ENCODE measurements at regions not wholly inside any gene's neighbourhood (a gene's known extent, or its start where the extent isn't known, plus 50 kb on each side); places are given as distances from the start of the nearest gene placed in this dataset.

GRCh38 chr10:108716352-108716751 lies 1207.0 kb downstream of the XPNPEP1 start:
- H3K4me3 ChIP-seq (replicated peaks; ENCODE audit: low read depth, low read length) = no peak overlapping the region
- TF ChIP-seq CTCF (IDR thresholded peaks at IDR 0.05; ENCODE audit: low read length, missing control alignments) = no peak
- DNase-seq (ENCODE audit: low read depth) = no peak

- TF ChIP-seq CTCF (IDR thresholded peaks at IDR 0.05; ENCODE audit: low read length, missing control alignments) = no peak
- H3K4me3 ChIP-seq (replicated peaks; ENCODE audit: low read depth, low read length) = no peak overlapping the region
- DNase-seq (ENCODE audit: low read depth) = no peak
Measured at GRCh38 chr10:108709927-108710722, 1213.2 kb downstream of the XPNPEP1 start.

GRCh38 chr10:108708363-108708762 lies 1214.9 kb downstream of the XPNPEP1 start:
- H3K4me3 ChIP-seq (replicated peaks; ENCODE audit: low read depth, low read length) = no peak overlapping the region
- DNase-seq (ENCODE audit: low read depth) = no peak
- TF ChIP-seq CTCF (IDR thresholded peaks at IDR 0.05; ENCODE audit: low read length, missing control alignments) = no peak

- H3K4me3 ChIP-seq (replicated peaks; ENCODE audit: low read depth, low read length) = no peak overlapping the region
- no peak for DNase-seq (ENCODE audit: low read depth)
- TF ChIP-seq CTCF (IDR thresholded peaks at IDR 0.05; ENCODE audit: low read length, missing control alignments) = no peak
Measured at GRCh38 chr10:108696792-108697477, 1226.4 kb downstream of the XPNPEP1 start.

- no peak for TF ChIP-seq CTCF (IDR thresholded peaks at IDR 0.05; ENCODE audit: low read length, missing control alignments)
- H3K4me3 ChIP-seq (replicated peaks; ENCODE audit: low read depth, low read length) = no peak overlapping the region
- DNase-seq (ENCODE audit: low read depth) = no peak
Measured at GRCh38 chr10:108691126-108691525, 1232.2 kb downstream of the XPNPEP1 start.

- DNase-seq (ENCODE audit: low read depth) = no peak
- no peak for TF ChIP-seq CTCF (IDR thresholded peaks at IDR 0.05; ENCODE audit: low read length, missing control alignments)
- H3K4me3 ChIP-seq (replicated peaks; ENCODE audit: low read depth, low read length) = no peak overlapping the region
Measured at GRCh38 chr10:108690530-108690929, 1232.8 kb downstream of the XPNPEP1 start.

Data from fibroblast of pulmonary artery (primary cell).